Loucy (cell line): ENCODE measurements at regions not wholly inside any gene's neighbourhood (a gene's known extent, or its start where the extent isn't known, plus 50 kb on each side); places are given as distances from the start of the nearest gene placed in this dataset.

Experiments
- EZH2phosphoT487 ChIP-seq: fragments of 200-600 bp; IDR thresholded peaks from 2 replicates; pipeline ENCODE4 v1.6.1; 2018; ENCODE audit warnings: antibody characterized with exemption, mild to moderate bottlenecking, moderate library complexity, borderline replicate concordance
- TF ChIP-seq, protein P1 (sequence below): fragments of 200-600 bp; sonication (generic); conservative IDR thresholded peaks from 2 replicates; pipeline ENCODE4 v1.5.1; 2014; ENCODE audit warnings: mild to moderate bottlenecking, antibody characterized with exemption, low read length

DNA sequence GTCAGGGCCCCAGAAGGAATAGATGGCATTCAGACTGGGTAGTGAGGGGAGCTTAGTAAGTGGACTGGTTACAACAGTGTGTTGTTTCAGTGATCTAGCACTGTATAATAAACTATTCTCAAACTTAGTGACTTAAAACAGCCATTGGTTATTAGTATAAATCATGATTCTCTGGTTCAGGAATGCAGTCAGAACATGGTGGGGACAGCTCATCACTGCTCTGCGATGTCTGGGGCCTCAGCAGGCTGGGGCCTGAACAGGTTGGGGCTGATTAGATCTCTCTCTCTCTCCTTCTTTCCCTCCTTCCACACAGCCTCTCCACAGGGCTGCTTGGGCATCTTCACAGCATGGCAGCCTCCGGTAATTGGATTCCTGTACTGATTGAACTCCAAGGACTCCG, 160.4 kb downstream of the GATB start:
- TF ChIP-seq, protein P1, sequence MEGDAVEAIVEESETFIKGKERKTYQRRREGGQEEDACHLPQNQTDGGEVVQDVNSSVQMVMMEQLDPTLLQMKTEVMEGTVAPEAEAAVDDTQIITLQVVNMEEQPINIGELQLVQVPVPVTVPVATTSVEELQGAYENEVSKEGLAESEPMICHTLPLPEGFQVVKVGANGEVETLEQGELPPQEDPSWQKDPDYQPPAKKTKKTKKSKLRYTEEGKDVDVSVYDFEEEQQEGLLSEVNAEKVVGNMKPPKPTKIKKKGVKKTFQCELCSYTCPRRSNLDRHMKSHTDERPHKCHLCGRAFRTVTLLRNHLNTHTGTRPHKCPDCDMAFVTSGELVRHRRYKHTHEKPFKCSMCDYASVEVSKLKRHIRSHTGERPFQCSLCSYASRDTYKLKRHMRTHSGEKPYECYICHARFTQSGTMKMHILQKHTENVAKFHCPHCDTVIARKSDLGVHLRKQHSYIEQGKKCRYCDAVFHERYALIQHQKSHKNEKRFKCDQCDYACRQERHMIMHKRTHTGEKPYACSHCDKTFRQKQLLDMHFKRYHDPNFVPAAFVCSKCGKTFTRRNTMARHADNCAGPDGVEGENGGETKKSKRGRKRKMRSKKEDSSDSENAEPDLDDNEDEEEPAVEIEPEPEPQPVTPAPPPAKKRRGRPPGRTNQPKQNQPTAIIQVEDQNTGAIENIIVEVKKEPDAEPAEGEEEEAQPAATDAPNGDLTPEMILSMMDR = no peak
- no peak for TF ChIP-seq EZH2phosphoT487
